ENCODE measurements at regions not wholly inside any gene's neighbourhood (a gene's known extent, or its start where the extent isn't known, plus 50 kb on each side); places are given as distances from the start of the nearest gene placed in this dataset.

DNA sequence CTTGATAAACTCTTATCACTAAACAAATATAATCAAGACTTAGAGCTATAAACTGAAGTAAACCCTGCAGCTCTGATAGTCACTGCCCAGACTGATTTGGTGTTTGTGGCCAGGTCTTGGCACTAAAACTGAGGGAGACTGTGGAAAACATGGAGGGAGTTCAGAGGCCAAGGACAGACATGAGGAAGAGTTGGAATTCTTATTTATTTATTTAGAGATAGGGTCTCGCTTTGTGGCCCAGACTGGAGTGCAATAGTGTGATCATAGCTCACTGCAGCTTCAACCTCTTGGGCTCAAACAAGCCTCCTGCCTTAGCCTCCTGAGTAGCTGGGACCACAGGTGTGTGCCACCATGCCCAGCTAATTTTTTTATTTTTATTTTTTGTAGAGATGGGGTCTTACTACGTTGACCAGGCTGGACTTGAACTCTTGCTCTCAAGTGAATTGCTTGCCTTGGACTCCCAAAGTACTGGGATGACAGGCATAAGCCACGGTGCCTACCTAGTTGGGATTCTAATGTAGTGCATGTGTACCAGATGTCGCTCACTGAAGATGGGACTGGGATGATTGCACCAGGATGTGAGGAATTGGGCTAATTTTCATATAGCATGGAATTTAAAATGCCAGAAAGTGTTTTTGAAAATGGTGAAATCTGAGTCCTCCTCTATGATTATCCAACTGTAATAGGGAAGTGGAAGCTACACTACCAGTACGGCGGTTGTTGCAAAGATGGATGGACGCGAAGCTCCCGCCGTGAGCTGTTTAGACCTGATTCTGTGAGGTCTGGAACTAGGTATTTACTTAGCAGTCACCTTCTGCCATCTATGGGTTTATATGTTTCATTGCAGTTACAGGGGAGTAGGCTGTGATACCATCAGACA lies 52.7 kb upstream of the CTLA4 start:
- TF ChIP-seq TAF1 (IDR thresholded peaks at IDR 0.05; ENCODE audit: low read depth): no peak
- TF ChIP-seq, protein P1, sequence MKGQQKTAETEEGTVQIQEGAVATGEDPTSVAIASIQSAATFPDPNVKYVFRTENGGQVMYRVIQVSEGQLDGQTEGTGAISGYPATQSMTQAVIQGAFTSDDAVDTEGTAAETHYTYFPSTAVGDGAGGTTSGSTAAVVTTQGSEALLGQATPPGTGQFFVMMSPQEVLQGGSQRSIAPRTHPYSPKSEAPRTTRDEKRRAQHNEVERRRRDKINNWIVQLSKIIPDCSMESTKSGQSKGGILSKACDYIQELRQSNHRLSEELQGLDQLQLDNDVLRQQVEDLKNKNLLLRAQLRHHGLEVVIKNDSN (IDR thresholded peaks at IDR 0.05): no peak

Data from Ishikawa (cell line).